Stimulated activated CD4-positive, alpha-beta T cell treated with anti-CD3 and anti-CD28 coated beads, TNF-alpha, amount 100 ng/mL, for 1 hour (primary cell): ENCODE measurements at regions not wholly inside any gene's neighbourhood (a gene's known extent, or its start where the extent isn't known, plus 50 kb on each side); places are given as distances from the start of the nearest gene placed in this dataset.

Experiments used
- DNase-seq, 3 donors: peaks; one replicate each; pipeline ENCODE4 v3.0.0-alpha.2; 2020; ENCODE audit warnings: low read depth in 3 of 3, low spot score in 1 of 3

GRCh38 chr5:6806668-6807067 is 93.4 kb downstream of the TENT4A start:
- no peak for DNase-seq

- DNase-seq: no peak
Observed at GRCh38 chr5:6808462-6808861, 95.2 kb downstream of the TENT4A start.

- DNase-seq: no peak
Observed at GRCh38 chr5:6810641-6811405, 97.6 kb downstream of the TENT4A start.

DNA sequence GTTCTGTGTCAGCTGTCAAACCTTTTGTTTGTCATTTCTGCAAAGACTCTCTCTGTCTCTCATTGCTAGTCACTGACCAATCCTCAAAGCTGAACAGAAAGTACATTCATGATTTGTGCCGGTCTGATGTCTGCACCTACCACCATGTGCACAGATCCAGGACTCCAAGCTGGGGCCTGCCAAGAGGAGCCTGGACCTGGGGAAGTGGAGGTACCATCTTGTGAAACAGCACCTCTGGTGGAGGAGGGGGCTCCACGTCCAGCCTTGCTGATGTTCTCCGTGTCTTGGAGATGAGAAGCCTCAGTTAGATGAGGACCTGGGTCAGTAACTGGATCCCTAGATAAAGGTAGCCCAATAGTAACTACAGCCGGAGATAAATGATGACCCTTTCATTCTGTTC is 98.9 kb downstream of the TENT4A start:
- DNase-seq: no peak

- DNase-seq: no peak
Observed at GRCh38 chr5:6812800-6813731, 99.8 kb downstream of the TENT4A start.

GRCh38 chr5:6814816-6815215 is 101.6 kb downstream of the TENT4A start:
- DNase-seq: no peak

DNA sequence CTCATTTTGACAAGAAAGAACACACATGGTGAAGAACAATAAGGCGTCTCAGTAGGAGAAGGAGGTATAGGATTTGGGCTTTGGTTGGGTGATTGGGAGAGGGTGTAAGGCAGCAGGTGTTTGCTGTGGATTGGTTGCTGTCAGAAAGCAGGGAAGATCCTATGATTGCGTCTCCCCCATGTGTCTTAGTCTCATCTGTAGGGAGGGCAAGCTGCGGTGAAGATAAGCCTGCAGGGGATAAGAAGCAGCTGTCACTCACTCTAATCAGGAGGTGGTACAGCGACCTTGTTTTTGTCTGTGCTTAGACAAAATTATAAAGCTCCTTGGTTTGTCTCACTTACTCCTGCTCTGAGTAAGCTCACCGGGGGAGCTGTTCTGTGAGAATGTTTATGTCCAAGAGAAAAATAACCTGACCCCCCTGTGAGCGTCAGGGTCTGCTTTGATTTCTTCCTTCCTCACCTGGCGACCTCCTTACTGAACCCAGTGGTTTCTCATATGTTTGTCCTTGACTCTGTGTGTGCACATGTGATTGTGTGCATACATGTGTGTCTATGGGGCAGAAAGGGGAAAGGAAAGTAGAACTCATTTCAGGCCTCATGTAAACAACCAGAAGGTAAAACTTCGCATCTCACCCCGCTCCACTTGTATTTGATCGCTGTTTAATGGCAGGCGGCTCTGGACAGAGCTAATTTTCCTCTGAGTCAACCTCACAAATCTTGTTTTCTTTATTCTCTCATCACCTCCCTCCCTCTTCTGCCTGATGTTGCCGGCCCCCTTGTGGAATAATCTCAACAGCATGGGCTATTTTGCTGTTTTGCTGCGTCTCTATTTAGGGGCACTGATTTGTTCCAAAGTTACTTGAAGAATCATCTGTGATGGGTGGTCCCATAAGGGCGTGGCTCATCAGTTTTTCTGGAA is 105.6 kb downstream of the TENT4A start:
- no peak for DNase-seq

DNA sequence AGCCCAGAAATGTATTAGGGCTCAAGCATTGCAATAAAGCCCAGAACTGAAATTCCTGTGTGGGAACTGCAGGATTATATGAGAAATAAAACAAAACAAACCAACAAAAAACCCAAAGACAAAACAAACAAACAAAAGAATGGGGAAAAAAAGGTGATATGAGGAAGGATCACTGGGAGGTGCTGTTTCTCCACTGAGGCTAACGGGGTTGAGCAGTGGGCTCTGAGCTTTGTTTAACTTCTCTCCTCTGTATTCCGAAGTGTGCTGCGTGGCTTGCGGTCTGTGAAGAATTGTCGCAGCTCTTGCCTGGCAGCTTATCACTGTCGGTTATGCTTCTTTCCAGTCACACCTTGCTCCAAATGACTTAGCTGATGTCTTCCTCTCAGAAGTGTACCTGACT is 106.3 kb downstream of the TENT4A start:
- no peak for DNase-seq

DNA sequence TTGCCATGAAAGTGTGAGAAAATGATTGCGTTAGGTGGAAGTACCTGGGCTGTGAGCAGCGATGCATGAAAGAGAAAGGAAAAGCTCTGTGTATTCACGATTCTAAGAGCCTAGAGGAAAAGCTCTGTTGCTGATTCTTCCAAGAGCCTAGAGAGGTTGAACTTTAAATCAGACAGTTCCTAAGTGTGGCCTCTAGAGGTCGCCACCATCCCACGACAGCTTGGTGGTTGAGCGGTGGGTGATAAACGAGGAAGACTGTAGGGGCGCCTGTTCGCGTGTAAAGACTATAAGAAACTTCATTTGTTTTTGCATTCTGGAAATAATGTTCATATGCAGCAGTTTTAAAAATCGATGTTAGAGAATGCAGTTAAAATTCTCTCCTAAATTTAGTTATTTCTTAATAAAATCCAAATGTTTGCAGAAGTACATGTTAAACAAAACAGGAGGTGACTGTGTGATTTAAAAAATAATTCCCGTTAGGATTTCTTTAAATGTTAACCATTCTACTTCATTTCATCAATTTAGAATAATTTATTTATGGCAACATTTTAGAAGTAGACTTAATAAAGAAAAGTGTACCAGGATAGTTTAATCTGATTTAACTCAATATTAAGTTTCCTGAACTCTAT is 107.7 kb downstream of the TENT4A start:
- DNase-seq: peak in 1 of 3 donors; percentile 30

GRCh38 chr5:6822068-6822467 is 108.8 kb downstream of the TENT4A start:
- DNase-seq: no peak

DNA sequence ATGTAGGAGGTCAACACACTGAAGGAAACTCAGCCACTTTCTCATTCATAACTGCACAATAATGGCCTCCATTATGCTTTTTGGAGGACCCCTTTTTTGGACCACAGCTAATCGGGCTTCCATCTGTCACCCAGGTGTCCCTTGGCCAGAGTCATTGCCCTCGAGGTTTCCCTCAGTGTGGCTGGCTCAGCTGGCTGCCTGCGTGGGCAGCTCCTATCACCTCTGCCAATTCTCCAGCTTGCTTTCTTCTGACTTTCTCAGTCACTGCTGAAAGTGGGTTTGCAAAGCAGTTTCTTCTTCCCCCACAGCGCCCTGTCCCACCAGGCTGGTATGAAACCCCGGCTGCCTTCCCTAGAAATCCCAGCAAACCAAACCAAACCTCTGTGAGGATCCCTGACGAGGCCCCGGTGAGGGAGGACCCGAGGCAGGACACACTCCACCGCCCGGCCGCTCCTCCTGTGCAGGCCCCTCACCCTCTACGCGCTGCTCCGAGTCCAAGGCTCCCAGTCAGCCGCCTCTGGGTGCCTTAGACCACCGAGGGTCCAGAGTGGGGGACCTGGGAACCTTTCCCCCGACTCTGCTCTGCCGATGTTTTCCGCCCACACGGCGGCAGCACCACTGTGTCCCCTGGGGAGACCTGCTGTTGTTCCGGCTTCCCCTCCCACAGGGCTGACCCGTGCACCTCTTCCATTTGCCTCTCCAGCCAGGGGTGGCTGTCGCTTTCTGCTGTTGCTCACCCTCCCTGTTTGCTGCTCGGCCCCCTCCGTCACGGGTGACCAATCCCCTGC is 109.5 kb downstream of the TENT4A start:
- DNase-seq: no peak

DNA sequence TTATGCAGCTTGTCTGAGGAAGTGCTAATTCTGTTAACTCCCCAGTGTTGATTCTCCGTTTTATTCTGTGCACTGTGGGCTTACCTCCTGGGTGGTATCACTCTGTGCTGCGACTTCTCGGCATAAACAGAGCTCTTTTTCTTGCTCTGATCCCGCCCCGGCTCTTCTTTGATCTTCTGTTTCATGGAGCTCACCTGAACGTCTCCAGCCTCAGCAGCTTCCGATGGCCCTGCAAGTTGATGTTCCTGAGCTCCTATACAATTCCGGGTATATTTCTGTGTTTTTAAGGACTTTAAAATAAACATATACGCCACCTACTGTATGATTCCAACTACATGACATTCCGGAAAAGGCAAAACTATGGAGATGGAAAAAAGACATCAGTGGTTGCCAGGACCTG is 110.8 kb downstream of the TENT4A start:
- no peak for DNase-seq

DNA sequence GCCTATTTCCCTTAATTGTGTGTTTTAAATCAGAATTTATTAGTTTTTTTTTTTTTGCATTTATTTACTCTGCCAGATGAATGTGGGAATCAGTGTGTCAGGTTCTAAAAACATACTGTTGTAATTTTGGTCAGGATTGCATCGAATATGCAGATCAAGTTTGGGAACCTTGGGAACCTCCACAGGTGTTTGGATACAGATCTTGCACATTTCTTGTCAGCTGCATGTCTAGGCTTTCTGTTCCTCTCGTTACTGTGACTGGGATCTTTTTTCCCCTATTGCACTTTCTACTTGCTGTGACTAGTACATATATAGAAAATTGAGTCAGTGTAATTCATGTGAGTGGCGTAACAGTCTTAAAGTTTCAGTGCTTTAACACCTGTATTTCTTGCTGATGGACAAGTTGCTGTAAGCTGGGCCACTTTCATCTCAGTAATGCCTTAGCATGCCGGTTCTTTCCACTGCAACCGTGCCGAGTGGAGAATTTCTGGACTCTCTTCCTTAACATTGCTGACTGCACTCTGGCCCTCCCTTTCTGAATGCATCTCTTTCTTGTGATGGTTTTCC is 112.5 kb downstream of the TENT4A start:
- no peak for DNase-seq

DNA sequence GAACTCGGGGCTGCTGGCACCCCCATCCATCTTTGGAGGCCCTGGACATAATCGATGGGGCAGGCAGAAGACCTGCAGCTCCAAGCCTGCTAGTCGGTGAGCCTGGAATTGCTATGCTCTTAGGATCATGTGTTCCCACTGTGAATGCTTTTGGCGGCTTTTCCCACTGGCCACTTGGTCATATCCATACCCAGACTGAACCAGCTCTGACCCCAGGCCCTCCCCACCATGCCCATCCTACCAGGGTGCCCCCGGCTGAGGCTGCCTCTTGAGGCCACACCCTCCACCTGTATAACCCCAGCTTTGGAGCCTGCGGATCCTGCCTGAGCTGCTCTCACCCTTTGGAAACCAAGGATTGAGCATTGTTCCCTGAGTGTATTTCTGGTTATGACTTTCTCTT is 113.5 kb downstream of the TENT4A start:
- DNase-seq: no peak

- no peak for DNase-seq
Observed at GRCh38 chr5:6827526-6828219, 114.4 kb downstream of the TENT4A start.

GRCh38 chr5:6829150-6829784 is 116.0 kb downstream of the TENT4A start:
- no peak for DNase-seq

DNA sequence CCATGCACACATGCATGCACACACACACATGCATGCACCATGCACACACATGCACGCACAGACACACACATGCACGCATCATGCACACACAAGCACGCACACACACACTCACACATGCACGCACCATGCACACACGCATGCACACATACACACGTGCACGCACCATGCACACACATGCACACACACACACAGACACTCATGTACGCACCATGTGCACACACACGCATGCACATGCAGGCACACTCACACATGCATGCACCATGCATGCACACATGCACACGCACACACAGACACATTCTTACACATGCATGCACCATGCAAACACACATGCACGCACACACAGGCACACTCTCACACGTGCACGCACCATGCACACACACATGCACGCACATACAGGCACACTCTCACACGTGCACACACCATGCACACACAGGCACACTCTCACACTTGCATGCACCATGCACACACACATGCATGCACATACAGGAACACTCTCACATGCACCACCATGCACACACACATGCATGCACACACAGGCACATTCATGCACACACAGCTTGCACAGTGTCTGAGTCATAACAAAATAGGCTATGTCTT is 117.5 kb downstream of the TENT4A start:
- DNase-seq: no peak
